ENCODE measurements at regions not wholly inside any gene's neighbourhood (a gene's known extent, or its start where the extent isn't known, plus 50 kb on each side); places are given as distances from the start of the nearest gene placed in this dataset.

DNA sequence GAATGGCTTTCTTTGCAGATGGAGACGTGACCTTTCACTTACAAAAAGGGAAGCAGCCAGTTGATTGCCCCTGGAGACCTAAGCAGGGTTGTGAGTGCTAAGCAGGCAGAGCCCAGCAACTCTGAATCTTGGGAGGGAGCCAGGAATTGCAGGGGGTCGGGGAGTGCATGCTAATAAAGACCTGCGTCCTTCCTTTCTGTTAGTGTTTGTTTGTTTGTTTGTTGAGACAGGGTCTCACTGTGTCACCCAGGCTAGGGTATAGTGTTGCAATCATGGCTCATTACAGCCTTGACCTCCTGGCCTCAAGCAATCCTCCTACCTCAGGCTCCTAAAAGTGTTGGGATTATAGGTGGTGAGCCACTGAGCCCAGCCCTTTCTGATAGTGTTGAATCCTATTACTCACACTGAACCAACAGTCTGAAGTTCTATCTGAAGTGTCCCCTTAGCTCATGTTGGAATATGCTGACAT is 137.4 kb downstream of the CEP135 start:
- DNase-seq (ENCODE audit: low spot score): peak; percentile 9

DNA sequence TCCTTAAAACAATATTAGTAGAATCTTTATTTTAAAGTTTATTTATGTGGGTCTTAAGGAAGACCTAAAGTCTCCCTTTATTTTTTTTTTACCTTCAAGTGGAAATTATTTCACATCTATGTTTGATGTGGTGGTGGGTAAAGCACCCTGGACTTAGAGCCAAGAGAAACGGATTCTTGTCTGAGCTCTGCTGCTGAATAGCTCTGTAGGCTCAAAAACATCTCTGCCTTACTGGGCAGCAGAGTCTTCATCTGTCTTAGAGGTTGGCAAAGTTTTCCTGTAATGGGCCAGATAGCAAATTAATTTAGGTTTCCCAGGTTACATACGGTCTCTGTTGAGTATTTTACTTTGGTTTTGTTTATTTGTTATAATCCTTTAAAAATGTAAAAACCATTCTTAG is 136.5 kb downstream of the CEP135 start:
- no peak for DNase-seq (ENCODE audit: low spot score)

DNA sequence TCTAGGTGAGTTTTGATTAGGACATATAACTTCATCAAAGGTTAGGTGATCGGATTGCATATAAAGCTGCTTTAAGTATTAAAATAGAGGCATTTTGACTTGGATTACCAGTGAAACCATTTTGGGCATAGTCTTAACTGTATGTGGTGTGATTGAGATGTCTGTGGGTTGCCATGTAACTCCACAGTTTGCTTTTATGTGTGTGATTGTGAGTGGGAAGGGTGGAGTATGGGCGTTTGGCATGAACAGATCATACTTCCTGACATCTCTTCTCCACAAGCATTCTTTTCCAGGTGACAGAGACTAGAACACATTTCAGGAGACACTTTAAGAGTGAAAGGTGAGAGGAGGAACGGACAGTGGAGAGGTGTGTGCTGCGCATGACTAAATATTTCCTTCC is 136.1 kb downstream of the CEP135 start:
- DNase-seq (ENCODE audit: low spot score): no peak
